ENCODE measurements at regions not wholly inside any gene's neighbourhood (a gene's known extent, or its start where the extent isn't known, plus 50 kb on each side); places are given as distances from the start of the nearest gene placed in this dataset.
"Not testable (repeated sequence)": the region's sequence is repeated elsewhere in the genome, so short reads cannot be mapped to it uniquely, and the experiment has no call there.

DNA sequence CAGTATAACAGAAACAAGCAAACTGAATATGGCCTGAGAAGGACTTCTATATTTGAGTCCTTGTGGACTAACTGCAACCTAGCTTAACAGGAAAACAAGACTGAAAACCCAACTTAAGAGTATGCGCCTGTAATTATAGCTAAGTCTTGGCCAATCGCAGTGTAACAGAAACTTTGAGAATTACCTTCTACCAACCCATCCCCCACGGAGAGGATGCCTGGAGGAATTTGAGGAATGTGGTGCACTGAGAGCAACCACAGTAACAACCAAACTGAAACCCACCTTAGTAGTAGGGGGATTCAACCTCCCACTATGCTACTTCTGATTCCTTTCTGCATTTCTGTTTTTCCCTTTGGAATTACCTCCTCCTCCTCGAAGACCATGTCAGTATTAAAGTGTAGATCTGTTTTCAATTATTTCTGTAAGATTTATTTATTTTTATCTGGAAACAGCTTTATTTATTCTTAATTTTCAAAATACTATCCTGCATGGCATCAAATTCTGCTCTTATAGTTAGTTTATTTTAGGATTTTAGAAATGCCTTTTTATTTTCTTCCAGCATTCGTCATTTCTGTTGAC lies 393.6 kb downstream of the KCNA4 start:
- no peak for DNase-seq

GRCh38 chr11:29616611-29617010 lies 400.2 kb downstream of the KCNA4 start:
- DNase-seq = peak; percentile 50

DNA sequence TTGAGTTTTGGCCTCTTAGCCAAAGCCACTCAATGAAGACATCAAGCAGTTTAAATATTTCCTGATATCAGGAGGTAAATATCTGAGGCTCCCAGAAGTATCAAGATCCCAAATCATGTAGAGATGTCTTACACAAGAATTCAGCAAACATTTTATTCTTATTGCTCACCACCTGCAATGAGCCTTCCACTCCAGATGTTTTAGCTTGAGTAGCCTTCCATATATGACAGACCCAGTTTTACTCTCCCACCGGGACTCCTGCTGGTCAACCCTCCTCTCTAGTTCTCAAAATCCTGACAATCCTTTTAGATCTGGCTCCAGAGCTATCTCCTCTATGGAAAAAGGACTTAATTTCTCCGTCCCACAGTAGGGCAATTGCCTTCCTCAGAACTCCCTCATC lies 404.4 kb downstream of the KCNA4 start:
- peak; percentile 2 for DNase-seq

DNA sequence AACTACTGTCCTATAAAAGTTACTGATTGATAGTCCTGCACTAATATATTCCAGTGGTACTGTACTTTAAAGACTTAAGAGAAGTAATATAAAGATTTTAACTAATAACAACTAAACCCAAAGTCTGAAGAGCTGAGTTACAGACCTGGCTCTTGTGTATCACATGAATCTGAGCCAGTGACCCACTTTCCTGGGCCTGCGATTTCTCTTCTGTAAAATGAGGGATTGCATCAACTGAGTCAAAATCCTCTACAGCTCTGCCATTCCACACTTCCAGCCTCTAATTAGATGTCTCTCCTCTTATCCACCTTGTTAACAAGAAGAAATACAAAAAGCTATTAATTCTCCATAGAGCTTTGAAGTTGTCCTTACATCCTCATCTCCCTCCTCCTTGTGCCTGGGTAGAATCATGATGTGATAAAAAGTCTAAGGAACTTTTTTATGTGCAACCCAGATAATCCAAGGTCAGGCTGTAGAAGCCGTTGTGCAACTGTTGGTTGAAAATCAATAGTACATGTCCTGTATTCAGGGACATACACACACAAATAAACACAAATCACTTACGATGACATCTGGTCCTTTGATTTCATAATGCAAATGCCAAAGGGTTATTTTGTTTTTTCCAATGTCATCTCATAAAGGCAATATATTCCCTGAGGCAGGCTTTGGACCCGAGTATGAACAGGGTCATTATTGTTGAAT lies 410.3 kb downstream of the KCNA4 start:
- DNase-seq = no peak

DNA sequence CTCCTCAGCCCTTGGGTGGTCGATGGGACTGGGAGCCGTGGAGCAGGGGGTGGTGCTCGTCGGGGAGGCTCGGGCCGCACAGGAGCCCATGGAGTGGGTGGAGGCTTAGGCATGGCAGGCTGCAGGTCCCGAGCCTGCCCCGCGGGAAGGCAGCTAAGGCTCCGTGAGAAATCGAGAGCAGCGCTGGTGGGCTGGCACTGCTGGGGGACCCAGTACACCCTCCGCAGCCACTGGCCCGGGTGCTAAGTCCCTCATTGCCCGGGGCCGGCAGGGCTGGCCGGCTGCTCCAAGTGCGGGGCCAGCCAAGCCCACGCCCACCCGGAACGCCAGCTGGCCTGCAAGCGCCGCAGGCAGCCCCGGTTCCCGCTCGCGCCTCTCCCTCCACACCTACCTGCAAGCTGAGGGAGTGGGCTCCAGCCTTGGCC lies 416.7 kb downstream of the KCNA4 start:
- not testable (repeated sequence) for DNase-seq

- no peak for DNase-seq
These were observed 432.5 kb downstream of the KCNA4 start for GRCh38 chr11:29584342-29584741.

DNA sequence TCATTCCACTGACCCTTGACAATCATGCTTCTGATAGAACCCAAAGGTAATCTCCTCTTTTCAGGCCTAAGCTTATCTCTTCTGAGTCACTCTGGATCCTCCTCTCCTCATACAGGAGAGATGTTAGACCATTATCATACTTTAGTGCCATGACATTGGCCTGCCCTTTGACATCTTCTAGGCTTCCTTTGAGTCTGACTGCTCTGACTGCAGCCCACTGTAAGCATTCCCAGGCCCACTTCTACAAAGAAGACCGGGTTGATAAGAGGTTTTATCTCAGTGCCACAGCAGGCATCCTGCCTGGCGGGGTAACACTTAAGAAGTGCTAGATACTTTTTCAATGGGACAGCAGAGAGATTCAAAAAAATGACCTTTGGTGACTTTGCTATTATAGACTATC lies 438.0 kb downstream of the KCNA4 start:
- DNase-seq = no peak

GRCh38 chr11:29564486-29564885 lies 452.3 kb downstream of the KCNA4 start:
- DNase-seq = no peak

DNA sequence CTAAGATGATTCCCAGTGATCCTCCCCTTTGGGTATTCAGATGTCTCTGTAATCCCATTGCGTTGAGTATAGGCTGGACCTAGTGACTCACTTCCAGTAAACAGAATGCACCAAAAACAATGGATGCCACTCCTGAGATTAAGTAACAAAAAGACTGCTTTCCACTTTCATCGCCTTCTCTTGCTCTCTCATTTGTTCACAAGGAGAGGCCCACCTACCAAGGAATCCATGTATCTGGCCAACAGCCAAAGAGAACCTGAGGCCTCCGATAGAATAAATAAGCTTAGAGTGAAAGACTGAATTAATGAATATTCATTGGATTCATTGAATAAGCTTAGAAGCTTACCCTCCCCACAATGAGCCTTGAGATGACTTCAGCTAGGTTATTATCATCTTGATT lies 454.6 kb downstream of the KCNA4 start:
- DNase-seq = no peak

DNA sequence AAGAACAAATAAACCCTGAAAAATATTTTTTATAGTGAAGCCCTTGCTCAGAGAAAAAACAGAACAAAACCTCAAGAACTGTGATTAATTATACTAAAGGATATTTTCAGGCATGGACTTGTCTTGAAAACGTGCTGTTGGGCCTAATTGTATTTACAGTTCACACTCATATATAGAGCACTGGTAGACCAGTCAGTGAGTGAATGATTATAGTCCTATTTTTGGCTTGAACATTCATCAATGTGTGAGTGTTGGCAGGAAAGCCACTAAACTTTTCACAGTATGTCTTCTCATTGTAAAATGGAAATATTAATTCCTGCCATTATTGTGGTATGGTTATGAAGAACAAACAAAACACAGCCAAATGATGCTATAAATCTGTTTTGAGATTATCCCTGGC lies 462.8 kb downstream of the KCNA4 start:
- DNase-seq = no peak

DNA sequence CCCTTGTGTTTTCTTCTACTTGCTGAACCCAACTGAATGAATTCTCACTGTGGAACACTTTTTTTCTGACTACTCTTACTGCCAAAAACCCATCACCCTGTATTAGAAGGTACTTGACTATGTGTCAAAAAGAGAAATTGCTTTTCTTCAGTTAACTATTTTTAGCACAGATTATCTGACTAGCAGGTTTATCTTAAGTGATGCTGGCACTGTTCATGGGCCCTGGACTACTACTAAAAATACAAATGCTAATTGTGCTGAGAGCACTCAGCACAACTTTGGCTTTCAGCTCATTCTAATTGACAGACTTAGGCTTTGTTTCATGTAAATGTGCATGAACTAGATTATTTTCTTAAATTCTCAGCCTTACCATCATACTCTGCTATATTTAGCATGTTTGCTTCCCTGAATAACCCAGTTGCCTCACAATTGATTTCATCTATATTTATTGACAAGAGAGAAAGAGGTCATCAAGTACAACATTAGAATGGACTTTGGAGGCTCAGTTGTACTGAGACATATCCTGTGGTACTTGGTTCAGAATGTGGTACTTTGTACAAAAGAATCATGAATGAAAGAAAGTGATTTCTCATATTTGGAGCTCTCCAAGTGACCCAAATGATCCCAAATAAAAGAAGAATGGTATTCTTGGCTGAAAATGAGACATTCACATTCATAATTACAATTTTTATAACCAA lies 478.3 kb downstream of the KCNA4 start:
- DNase-seq = no peak

GRCh38 chr11:29534836-29535235 lies 482.0 kb downstream of the KCNA4 start:
- DNase-seq = peak; percentile 65

- no peak for DNase-seq
These were observed 485.9 kb downstream of the KCNA4 start for GRCh38 chr11:29530961-29531360.

DNA sequence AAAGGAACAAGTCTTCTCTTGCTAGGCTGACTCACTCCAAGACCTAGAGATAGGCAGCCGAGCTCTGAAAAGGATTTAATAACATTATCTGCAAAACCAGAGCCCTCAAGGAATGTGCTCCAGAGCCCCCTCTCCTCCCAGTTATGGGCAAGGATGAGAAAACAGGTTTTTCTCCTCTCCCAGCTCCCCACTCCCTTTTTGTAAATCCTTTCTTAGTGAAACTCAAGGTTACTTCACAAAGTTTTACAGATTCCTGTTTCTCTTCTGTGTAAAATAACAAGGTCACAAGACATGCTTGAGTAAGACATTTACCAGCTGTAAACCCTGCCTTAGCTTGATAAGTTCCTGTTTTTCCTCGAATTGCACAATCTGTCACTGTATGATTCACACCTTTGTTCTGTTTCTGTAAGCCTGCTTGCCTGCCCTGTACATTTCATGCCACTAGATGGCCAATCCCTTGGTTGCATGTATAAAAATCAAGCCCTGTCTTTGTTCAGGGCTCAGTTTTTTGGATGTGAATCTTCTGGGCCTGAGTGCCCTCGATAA lies 489.4 kb downstream of the KCNA4 start:
- DNase-seq = peak; percentile 56

DNA sequence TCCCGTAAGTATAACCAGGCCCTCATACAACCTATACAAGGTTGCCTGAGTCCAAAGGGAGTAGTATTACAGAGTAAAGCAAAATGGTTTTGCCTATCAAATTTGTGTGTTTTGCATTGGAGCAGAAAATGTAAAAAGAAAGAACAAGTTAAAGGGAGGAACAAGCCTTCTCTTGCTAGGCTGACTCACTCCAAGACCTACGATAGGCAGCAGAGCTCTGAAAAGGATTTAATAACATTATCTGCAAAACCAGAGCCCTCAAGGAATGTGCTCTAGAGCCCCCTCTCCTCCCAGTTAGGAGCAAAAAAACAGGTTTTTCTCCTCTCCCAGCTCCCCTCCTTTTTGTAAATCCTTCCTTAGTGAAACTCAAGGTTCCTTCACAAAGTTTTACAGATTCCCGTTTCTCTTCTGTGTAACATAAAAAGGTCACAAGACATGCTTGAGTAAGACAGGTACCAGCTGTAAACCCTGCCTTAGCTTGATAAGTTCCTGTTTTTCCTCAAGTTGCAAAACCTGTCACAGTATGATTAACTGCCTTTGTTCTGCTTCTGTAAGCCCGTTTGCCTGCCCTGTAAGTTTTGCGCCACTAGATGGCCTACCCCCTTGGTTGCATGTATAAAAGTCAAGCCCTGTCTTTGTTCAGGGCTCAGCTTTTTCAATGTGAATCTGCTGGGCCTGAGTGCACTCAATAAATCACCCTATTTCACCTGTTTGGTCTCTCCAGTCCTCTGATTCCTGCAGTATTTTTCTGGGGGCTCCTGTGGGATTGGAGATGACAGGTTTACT lies 498.2 kb downstream of the KCNA4 start:
- peak; percentile 3 for DNase-seq

DNA sequence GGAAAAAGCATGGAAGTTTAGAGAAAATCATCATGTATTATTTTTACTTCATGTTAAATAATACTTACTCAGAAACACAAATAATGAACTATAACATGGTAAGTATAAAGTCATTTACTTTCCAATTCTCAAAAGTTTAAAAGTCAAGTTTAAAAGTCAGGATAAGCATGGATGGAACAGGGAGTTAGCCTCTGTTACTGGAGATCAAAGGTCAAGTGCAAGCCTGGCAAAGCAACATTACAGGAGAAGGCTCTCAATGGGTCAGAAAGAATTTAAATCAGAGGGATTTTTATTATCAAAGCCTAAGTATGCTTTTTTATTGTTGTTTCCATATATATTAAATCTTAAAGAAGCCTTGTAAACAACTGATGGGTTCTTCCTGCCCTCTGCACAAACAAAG lies 505.4 kb downstream of the KCNA4 start:
- no peak for DNase-seq

DNA sequence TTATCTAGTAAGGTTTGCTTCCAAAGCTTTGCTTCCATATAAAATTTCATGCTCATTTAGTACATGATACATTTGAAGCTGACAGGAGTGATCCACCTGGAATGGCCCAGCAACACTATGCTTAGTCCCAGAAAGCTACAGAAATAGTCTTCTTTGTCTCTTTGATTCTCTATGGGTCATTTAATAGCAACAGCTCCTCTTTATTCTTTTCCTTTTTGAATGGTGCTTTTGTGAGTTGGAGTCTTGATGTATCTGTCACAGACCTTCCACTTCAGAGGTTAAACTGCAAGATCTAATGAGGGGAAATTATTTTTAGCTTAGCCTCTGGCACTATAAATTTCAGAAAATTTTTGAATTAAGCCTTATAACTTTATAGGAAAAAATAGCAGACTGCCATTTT lies 509.5 kb downstream of the KCNA4 start:
- DNase-seq = no peak

- DNase-seq = peak; percentile 5
These were observed 521.2 kb downstream of the KCNA4 start for GRCh38 chr11:29495676-29496075.

- peak; percentile 23 for DNase-seq
These were observed 525.9 kb downstream of the KCNA4 start for GRCh38 chr11:29490938-29491337.

DNA sequence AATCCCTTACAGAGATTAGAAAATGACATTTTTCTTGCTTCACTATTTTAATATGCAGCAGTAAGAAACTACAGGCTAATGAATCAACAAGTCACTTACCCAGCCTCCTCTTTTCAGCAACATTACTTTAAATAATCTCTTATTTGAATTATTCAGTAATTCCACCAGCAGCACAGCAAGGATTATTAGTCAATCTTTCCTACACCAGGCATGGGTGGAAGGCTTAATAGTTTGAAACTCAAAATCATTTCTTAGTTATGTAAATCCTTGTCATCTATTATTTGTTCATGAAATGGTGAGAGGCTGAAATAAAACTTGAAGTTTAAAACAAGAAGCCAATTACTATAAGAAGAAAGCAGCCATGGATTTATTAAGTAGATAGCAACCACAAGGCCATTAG lies 530.5 kb downstream of the KCNA4 start:
- DNase-seq = no peak

DNA sequence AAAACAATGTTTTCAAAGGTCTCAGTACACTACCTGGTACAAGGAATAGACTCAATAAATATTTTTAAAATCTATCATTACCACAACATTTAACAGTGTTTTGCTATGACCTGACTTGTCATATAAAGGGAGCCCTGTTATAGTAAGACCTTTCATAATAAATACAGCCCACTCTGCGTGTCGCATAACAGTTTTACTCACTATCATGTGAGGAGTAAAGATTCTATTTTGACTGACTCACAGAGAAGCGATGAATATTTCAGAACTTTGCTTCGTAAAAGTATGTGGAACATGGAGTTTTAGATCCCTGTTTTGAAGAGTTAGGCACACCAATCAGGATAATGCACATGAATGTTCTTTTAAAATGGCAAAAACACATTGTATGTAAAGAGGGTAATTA lies 531.2 kb downstream of the KCNA4 start:
- DNase-seq = no peak

DNA sequence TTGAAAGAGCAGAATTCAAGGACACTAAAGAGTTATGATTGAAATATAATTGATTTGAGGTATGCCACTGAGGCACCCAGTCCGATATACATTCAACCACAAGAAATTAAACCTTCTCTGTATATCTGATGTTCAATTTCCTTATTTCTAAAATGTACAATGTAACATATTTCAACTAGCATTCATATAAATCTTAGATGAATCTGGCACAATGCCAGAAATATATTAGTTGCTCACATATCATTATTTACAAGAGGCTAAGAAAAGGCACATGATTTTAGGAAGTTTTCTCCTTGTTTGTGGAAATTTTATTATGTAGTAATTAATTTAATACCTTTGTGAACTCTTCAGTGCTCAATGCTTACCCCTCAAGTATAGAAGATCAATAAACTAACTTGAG lies 532.3 kb downstream of the KCNA4 start:
- DNase-seq = no peak

GRCh38 chr11:29483831-29484230 lies 533.0 kb downstream of the KCNA4 start:
- DNase-seq = peak; percentile 11
